ENCODE measurements at regions not wholly inside any gene's neighbourhood (a gene's known extent, or its start where the extent isn't known, plus 50 kb on each side); places are given as distances from the start of the nearest gene placed in this dataset.

DNA sequence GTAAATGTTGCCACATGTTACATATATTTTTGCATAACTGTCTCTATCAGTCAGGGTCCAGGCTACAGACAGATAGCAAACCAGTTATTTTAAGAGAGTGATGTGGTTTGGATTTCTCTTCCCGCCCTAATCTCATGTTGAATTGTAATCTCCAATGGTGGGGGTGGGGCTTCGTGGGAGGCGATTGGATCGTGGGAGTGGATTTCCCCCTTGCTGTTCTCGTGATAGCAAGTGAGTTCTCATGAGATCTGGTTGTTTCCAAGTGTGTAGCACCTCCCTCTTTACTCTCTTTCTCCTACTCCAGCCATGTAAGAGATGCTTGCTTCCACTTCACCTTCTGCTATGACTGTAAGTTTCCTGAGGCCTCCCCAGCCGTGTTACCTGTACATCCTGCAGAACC lies 704.2 kb upstream of the TBX3 start:
- Histone ChIP-seq H4K20me1 (ENCODE audit: low read depth) (no peaks in the 10 kb centered on the region), H3F3A (ENCODE audit: low read depth) (no peaks in the 10 kb centered on the region), H3K27me3 (no peaks in the 10 kb centered on the region), H3K4me1 (peaks cover 7% of the 10 kb centered on the region), H3K4me3 (no peak overlapping the region), H2AFZ (replicated peaks) (no peak overlapping the region), H3K4me2 (no peak overlapping the region), H3K9me3 (ENCODE audit: low read depth) (no peaks in the 10 kb centered on the region), H3K27ac (no peak overlapping the region), H3K36me3 (no peaks in the 10 kb centered on the region), H3K9ac (no peak overlapping the region), H3K79me2 (ENCODE audit: low read depth) (no peaks in the 10 kb centered on the region)
- TF ChIP-seq EZH2 (IDR thresholded peaks at IDR 0.05) (no peak), EZH2phosphoT487 (IDR thresholded peaks at IDR 0.05) (no peak)
- TF ChIP-seq, protein P1, sequence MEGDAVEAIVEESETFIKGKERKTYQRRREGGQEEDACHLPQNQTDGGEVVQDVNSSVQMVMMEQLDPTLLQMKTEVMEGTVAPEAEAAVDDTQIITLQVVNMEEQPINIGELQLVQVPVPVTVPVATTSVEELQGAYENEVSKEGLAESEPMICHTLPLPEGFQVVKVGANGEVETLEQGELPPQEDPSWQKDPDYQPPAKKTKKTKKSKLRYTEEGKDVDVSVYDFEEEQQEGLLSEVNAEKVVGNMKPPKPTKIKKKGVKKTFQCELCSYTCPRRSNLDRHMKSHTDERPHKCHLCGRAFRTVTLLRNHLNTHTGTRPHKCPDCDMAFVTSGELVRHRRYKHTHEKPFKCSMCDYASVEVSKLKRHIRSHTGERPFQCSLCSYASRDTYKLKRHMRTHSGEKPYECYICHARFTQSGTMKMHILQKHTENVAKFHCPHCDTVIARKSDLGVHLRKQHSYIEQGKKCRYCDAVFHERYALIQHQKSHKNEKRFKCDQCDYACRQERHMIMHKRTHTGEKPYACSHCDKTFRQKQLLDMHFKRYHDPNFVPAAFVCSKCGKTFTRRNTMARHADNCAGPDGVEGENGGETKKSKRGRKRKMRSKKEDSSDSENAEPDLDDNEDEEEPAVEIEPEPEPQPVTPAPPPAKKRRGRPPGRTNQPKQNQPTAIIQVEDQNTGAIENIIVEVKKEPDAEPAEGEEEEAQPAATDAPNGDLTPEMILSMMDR (IDR thresholded peaks at IDR 0.05) = no peak
- Mint-ChIP-seq H3K4me3 (no peak overlapping the region), H3K9me3 (peaks cover 5% of the 10 kb centered on the region), H3K27me3 (ENCODE audit: insufficient read depth, low read depth) (peaks cover 2% of the 10 kb centered on the region), H3K36me3 (no peaks in the 10 kb centered on the region), H3K4me1 (peaks cover 18% of the 10 kb centered on the region), H3K27ac (no peak overlapping the region)
- DNase-seq (ENCODE audit: low spot score) = no peak

DNA sequence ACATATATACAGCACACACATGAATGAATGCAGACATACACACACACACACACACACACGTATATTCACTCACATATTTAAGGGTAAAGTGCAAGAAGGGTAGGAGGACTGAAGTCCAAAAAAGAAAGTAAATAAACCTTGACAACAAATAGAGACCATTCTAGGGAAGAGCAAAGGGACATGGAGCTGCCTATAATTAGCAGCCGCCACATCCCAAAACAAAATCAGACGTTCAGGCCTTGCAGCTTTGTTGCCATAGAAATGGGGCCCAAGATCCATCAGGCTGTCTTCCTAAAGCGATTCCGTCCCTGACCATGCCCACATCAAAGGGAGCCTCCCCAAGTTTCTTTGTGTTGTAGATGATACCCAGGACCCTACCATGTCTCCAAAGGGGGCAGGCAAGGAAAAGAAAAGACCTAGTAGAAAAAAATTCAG lies 703.5 kb upstream of the TBX3 start:
- Histone ChIP-seq H3K4me2 (no peak overlapping the region), H3K27me3 (no peaks in the 10 kb centered on the region), H3K9me3 (ENCODE audit: low read depth) (no peaks in the 10 kb centered on the region), H3K79me2 (ENCODE audit: low read depth) (no peaks in the 10 kb centered on the region), H4K20me1 (ENCODE audit: low read depth) (no peaks in the 10 kb centered on the region), H3K4me1 (peaks cover 7% of the 10 kb centered on the region), H2AFZ (replicated peaks) (no peak overlapping the region), H3F3A (ENCODE audit: low read depth) (no peaks in the 10 kb centered on the region), H3K4me3 (no peak overlapping the region), H3K9ac (no peak overlapping the region), H3K36me3 (no peaks in the 10 kb centered on the region), H3K27ac (no peak overlapping the region)
- Mint-ChIP-seq H3K4me1 (peaks cover 18% of the 10 kb centered on the region), H3K27me3 (ENCODE audit: insufficient read depth, low read depth) (peaks cover 2% of the 10 kb centered on the region), H3K9me3 (peaks cover 5% of the 10 kb centered on the region), H3K36me3 (no peaks in the 10 kb centered on the region), H3K4me3 (no peak overlapping the region), H3K27ac (no peak overlapping the region)
- no peak for DNase-seq (ENCODE audit: low spot score)
- TF ChIP-seq EZH2phosphoT487 (IDR thresholded peaks at IDR 0.05) = no peak
- TF ChIP-seq EZH2 (IDR thresholded peaks at IDR 0.05) = no peak
- TF ChIP-seq, protein P1 (IDR thresholded peaks at IDR 0.05) = no peak

DNA sequence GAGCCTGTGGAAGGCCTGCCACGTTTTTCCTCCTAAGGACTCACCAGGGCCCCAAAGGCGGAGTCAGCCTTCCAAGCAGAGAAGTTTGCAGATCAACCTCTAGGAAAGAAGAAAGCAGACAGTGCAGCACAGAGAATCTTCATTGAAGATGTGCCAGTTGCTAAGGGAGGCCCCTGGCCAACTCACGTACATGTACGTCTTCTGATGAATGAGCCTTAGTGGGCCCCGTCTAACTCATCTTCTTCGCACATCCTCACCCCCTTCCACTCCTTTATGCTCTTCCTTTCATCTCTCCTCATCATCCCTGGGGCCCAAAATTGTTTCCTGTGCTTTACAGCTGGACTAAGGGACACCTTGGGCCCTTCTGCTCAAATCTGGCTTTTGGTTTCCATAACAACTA lies 703.0 kb upstream of the TBX3 start:
- no peaks in the 10 kb centered on the region for H3K9me3 ChIP-seq (ENCODE audit: low read depth)
- no peaks in the 10 kb centered on the region for H3K36me3 ChIP-seq
- H3K27ac Mint-ChIP-seq = no peak overlapping the region
- H3K9me3 Mint-ChIP-seq = peaks cover 5% of the 10 kb centered on the region
- no peak overlapping the region for H3K4me3 ChIP-seq
- no peaks in the 10 kb centered on the region for H4K20me1 ChIP-seq (ENCODE audit: low read depth)
- H3K4me1 Mint-ChIP-seq = peaks cover 18% of the 10 kb centered on the region
- peaks cover 2% of the 10 kb centered on the region for H3K27me3 Mint-ChIP-seq (ENCODE audit: insufficient read depth, low read depth)
- H3K4me2 ChIP-seq = no peak overlapping the region
- TF ChIP-seq EZH2phosphoT487 (IDR thresholded peaks at IDR 0.05) (no peak), EZH2 (IDR thresholded peaks at IDR 0.05) (no peak)
- TF ChIP-seq, protein P1 (IDR thresholded peaks at IDR 0.05) = no peak
- no peaks in the 10 kb centered on the region for H3K27me3 ChIP-seq
- H3K9ac ChIP-seq = no peak overlapping the region
- no peaks in the 10 kb centered on the region for H3F3A ChIP-seq (ENCODE audit: low read depth)
- DNase-seq (ENCODE audit: low spot score) = no peak
- no peak overlapping the region for H3K4me3 Mint-ChIP-seq
- H3K27ac ChIP-seq = no peak overlapping the region
- peaks cover 7% of the 10 kb centered on the region for H3K4me1 ChIP-seq
- no peaks in the 10 kb centered on the region for H3K79me2 ChIP-seq (ENCODE audit: low read depth)
- H2AFZ ChIP-seq (replicated peaks) = no peak overlapping the region
- H3K36me3 Mint-ChIP-seq = no peaks in the 10 kb centered on the region
